ENCODE measurements at regions not wholly inside any gene's neighbourhood (a gene's known extent, or its start where the extent isn't known, plus 50 kb on each side); places are given as distances from the start of the nearest gene placed in this dataset.
"Not testable (repeated sequence)": the region's sequence is repeated elsewhere in the genome, so short reads cannot be mapped to it uniquely, and the experiment has no call there.

- peak overlapping the region; percentile 26; the same call in 1 of the 2 replicates for H3K27ac ChIP-seq
- TF ChIP-seq ZFX (IDR thresholded peaks at IDR 0.05; ENCODE audit: borderline replicate concordance) (no peak), CTCF (IDR thresholded peaks at IDR 0.05) (no peak)
Observed at GRCh38 chr1:195185321-195185720, 1422.9 kb downstream of the KCNT2 start.

GRCh38 chr1:195173753-195174152 is 1434.5 kb downstream of the KCNT2 start:
- TF ChIP-seq CTCF (IDR thresholded peaks at IDR 0.05) (peak; percentile 23; the same call in 1 of the 2 replicates), ZFX (IDR thresholded peaks at IDR 0.05; ENCODE audit: borderline replicate concordance) (no peak)
- H3K27ac ChIP-seq = no peak overlapping the region

- H3K27ac ChIP-seq = not testable (repeated sequence)
Observed at GRCh38 chr1:195159795-195160194, 1448.4 kb downstream of the KCNT2 start.

- no peak overlapping the region for H3K27ac ChIP-seq
- TF ChIP-seq ZFX (IDR thresholded peaks at IDR 0.05; ENCODE audit: borderline replicate concordance) (no peak), CTCF (IDR thresholded peaks at IDR 0.05) (no peak)
Observed at GRCh38 chr1:195158091-195158490, 1450.1 kb downstream of the KCNT2 start.

- TF ChIP-seq CTCF (IDR thresholded peaks at IDR 0.05) = no peak
- TF ChIP-seq ZFX (IDR thresholded peaks at IDR 0.05; ENCODE audit: borderline replicate concordance) = no peak
- H3K27ac ChIP-seq = no peak overlapping the region
Observed at GRCh38 chr1:195153107-195153506, 1455.1 kb downstream of the KCNT2 start.

GRCh38 chr1:195150768-195151167 is 1457.5 kb downstream of the KCNT2 start:
- no peak overlapping the region for H3K27ac ChIP-seq
- TF ChIP-seq CTCF (IDR thresholded peaks at IDR 0.05) = no peak
- TF ChIP-seq ZFX (IDR thresholded peaks at IDR 0.05; ENCODE audit: borderline replicate concordance) = no peak

- no peak for TF ChIP-seq CTCF (IDR thresholded peaks at IDR 0.05)
- TF ChIP-seq ZFX (IDR thresholded peaks at IDR 0.05; ENCODE audit: borderline replicate concordance) = no peak
- H3K27ac ChIP-seq = no peak overlapping the region
Observed at GRCh38 chr1:195141294-195141693, 1466.9 kb downstream of the KCNT2 start.

GRCh38 chr1:195130598-195130997 is 1477.6 kb downstream of the KCNT2 start:
- TF ChIP-seq ZFX (IDR thresholded peaks at IDR 0.05; ENCODE audit: borderline replicate concordance) = no peak
- no peak for TF ChIP-seq CTCF (IDR thresholded peaks at IDR 0.05)
- no peak overlapping the region for H3K27ac ChIP-seq

Data from 22Rv1 (cell line).